GM19240 (cell line): ENCODE measurements at regions not wholly inside any gene's neighbourhood (a gene's known extent, or its start where the extent isn't known, plus 50 kb on each side); places are given as distances from the start of the nearest gene placed in this dataset.

Experiments used
- DNase-seq: peaks from one replicate; pipeline ENCODE4 v3.0.0; 2011; ENCODE audit warnings: low spot score; ENCODE audit not compliant: insufficient read length

DNA sequence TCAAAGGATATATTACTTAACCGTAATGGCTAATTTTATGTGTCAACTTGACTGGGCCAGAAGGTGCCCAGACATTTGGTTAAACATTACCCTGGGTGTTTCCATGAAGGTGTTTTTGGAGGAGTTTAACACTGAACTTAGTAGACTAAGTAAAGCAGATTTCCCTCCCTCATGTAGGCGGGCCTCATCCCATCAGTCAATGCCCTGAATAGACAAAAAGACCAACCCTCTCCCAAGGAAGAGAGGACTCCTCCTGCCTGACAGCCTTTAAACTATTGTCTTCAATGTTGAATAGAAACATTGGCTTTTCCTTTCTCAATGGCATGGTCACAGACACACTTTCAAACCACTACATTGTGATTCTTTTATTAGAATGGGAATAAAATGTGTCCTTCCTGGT is 121.9 kb downstream of the SETD4 start:
- DNase-seq, result no peak

DNA sequence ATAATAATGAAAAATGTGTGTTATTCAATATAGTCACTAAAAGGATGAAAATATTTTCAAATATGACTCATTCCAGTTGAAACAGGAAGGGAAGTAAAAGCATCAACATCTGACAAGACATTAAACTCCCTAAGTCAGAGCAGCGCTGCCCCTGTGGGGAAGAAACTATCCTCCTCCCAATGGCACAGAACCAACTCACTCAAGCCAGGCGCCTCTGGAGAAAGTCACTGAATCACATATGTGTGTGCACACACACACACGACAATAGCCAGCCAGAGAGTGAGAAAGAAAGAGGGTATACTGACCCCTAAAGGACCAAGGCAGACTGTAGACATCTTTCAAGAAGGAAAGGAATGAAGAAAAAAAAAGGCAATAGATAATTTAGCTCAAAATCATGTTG is 126.9 kb downstream of the SETD4 start:
- DNase-seq, result no peak

DNA sequence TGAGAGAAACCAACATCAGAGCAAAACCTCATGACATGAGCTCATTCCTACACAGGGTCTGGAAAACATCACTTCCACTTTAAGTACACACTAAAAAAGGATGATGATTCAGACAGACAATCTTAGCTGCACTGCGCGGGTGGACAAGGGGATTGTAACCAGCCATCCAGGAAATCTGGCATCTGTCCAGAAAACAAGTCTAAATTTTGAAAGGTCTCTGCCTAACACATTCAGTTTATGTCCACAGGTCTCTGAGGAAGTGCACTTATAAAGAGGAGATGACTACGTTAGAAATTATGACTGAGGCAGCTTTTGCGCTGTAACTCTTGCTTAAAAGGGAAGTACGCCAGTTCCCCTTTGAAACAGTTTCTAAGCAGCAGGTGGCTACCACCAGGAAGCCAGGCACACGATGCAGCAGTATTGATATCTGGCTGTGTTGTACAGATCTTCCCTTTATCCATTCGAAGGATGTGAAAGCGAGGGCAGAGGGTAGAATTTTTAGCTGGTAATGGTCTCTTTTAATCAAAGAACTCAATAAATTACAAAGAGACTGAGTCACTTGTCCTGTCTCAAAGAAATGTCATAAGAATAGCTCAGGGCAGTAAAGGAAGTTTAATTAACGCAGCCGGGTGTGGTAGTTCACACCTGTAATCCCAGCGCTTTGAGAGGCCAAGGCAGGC is 128.0 kb downstream of the SETD4 start:
- peak; percentile 38 for DNase-seq

DNA sequence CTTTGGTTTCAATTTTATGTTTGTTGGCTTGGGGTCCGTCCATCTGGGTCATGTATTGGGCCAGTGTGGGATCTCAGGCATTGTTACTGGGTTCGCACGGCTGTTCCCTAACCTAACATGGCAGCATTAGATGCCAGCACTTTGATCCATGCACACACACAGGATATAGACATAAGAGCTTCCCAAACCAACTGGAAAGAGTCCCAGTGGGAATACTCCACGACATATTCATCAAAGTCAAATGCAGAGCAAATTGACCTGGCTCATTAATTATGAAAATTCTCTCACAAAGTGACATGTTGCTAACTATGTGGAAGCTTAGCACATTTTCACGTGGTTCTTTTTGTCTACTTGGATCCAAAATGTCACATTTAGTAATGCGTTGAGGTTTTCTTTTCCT is 130.4 kb downstream of the SETD4 start:
- DNase-seq, result no peak

DNA sequence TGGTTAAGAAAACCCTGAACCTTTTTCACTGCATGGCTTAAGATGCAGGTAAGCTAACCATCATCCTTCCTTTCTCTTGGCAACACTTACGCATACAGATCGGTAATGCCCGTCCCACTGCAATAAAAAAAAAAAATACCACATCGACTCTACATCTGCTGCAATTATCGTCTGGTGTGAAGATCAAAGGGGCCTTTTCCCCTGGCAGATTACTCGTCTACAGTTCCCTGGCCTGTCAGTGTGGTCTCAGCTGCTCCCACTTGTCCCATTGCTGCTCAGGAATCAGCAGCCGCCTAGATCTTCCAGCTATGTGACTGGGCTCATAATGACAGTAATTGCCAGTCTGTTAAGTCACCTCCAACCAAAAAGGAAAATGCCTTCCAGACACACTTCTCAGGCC is 133.1 kb downstream of the SETD4 start:
- DNase-seq, result no peak

DNA sequence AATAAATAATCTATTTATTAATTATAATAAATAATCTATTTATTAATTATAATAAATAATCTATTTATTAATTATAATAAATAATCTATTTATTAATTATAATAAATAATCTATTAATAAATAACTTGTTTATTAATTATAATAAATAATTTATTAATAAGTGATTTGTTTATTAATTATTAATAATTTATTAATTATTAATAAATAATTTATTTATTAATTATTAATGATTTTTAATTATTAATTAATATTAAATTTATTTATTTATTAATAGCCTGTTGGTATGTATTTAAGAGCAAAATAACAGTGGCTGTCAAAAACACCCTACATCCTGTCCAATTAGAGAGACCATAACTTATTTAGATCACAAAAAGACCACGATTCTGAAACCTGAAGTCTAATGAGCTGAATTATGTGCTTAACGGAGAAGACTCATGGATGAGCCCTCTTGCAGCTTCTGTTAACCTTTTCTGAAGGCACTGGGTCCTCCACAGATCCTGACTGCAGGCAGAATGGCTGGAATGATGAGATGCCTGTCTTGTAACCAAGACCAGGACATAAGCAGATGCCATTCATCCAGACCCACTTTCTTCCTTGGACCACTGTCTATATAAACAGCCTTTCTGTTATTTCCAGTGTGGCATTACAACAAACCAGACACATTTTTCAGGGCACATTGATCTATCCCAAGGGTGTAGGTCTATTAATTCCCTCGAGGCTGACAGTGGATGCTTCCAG is 134.2 kb downstream of the SETD4 start:
- DNase-seq, result no peak

DNA sequence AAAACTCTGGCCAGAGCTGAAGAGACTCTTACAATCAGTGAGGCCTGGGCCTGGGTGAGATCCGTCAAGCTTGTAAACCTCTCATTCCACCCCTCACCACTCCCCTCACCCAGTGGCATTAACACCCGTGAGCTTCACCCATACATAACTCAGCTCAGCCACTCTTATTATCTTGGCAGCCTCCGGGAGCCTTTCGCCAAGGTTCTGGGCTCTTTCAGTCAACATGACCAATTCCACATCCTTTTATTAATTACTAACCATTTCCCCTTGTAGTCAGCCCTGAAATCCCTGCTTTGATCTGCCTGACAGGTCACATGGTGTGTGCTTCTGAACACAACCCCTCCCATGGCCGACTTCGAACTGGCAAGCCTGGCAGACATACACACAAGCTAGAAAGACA is 134.8 kb downstream of the SETD4 start:
- DNase-seq, result no peak

DNA sequence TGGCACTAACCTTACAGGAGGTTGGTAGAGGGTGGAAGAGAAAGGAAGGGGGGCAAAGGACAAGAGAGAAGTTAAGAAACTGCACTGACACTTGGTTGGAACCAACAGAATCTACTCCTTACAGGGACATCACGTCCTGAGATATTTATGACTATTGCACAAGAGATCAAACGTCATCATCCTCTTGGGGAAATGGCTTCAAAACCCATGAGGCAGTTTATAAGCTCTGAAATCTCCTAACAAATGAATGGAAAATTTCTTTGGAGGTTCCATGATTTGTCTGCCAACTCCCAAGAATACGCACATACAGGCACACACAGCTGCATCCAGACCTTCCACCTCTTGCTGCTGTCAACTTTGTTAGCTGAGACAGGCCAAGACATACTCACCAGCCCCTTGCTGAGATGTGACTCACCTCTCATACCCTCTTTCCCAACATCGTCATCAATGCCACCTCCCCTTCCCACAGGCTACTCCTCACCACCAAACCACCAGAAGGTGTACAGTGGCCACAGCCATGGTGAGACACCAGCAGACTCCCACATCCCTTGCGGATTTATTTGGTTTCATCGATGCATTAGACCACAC is 135.5 kb downstream of the SETD4 start:
- DNase-seq, result no peak

DNA sequence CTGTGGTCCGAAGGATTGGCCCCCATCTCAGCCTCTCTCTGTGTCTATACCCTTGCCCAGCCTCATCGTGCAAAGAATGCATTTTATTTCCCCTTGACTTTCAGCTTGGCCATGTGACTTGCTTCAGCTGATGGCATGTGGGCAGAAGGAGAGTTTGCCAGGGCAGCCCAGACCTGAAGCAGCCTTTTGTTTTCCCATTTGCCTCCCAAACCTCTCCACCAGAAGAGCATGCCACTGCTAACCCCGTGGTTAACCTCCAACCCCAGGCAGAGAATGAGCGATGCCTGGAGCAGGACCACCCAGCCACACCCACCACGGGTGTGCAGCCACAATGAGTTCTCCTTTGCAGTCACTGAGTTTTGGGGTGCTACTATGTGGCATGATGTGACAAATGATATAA is 136.4 kb downstream of the SETD4 start:
- DNase-seq, result no peak

DNA sequence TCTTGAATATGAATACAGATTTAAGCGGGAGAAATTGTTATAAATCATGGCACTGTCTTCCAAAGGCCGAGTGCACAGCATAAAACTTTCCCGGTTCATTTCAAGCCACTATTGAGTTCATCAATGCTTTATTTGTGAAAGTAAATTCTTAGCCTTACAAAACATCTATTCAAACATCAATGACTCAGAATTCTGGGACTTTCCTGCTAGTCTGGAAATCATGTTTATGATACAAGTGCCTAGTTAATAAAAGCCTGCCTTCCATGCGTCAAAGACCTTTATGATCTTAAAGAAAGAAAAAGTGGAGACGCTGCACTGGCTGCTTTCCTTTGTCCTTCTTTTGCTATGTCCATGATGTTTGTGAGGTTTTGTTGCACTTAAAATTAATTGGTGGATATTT is 137.7 kb downstream of the SETD4 start:
- no peak for DNase-seq

DNA sequence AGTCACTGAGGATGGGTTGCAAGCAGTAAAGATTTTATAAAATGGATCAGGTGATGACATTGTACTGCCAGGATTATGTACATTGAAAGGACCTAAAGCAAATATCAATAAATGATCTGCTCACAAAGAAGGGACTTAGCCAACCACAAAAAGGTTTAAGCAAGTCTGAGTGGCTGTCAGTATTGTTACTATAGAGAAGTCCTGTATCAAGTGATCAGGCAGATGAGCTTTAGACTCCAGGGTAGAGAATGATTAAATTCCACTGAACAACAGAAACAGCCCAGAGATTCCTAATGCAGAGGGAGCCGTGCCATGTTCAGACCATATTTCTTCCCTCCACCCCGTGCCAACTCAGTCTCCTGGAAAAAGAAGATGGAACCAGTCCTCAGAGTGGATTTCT is 138.9 kb downstream of the SETD4 start:
- DNase-seq, result no peak

DNA sequence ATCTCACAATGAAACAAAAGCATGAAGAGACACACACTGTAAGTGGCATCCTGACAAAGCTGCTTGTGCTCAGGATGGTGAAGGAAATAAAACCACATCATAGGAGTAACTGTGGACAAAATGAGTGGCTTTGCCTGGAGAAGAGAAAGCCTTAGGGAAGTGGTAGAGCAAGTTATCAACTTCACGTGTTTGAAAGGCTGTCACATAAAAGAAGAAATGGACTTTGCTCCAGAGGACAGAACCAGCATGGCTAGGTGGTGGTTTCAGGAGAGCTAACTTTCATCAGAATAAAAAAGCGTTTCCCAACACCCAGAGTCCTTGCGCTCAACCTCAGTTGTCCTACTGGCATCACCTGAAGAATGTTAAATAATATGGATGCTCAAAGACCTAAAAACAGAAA is 139.9 kb downstream of the SETD4 start:
- no peak for DNase-seq

DNA sequence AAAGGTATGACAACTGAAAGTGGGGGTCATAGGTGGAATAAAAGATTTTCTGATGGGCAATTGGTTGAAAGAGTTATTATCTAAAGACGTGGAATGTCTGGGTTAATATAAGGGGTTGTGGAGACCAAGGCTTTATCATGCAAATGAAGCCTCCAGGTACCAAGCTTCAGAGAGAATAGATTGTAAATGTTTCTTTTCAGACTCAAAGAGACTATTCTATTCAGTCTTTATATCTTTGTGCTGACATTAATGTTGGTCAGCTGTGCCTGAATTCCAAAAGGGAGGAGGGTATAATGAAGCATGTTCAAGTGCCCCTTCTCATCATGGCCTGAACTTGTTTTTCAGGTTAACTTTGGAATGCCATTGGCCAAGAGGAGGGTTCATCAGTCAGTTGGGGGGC is 145.3 kb downstream of the SETD4 start:
- no peak for DNase-seq

DNA sequence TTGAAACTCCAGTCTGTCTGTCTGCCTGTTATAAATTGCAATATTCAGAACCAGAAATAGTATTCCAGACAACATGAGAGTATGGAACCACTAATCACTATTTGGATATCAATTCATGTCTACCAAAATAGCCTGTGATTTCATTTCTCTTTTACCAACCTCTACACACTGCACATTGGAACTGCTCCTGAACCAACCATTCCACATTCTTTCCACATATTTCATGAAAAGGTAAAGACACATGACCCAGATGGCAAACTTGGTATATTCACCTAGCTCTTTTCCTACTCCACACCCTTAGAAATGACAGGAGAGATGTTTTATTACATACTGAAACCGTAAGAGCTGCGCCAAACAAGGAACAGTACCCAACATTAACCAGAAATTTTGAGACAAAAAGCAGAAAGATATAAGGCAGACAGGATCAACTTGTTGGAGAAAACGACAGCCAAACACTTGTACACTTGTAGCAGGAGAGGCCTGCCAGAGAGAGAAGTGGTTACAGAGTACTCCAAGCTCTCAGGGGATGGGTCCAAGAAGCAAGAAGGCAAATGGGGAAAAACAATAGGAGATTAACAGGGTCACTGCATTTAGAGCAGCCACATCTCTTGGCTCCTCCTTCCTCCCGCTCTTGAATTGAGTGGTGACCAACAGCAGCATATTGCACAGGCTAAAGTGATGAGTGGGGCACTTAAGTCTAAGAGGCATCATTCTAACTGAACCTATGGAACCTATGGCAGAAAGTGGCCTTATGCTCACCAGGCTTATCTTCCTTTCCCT is 148.7 kb downstream of the SETD4 start:
- DNase-seq, result no peak

DNA sequence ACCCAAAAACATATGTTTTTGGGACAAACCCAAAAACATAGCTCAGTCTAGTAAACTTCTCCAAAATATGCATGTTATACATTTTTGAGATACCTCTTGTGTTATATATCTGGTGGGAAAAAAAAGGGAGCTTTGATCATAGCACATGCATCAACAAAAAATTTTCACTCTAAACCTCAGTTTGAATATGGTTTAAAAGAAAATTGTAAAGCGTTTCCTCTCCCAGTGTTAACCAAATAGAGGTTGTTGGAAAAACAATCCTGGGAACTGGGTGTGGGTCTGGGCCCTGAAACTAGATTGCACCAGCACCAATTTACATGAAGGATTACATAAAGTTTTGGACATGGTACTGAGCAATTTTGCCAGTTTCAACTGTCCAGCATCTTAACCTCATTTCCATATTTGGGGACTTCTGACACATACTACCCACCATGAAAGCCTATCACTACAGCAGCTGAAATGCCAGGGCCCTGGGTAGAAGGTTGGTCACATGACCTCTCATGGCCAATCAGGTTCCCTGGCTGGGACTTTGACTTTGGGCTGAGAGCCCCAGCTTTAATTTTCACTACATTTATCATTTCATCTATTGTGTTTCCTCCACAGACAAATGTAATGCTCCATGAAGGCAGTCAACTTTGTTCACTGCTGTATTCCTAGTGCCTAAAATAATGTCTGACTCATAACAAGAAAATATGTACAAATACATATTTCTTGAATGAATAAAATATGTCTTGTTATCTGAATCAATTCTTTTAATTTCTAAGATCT is 150.7 kb downstream of the SETD4 start:
- DNase-seq, result no peak

DNA sequence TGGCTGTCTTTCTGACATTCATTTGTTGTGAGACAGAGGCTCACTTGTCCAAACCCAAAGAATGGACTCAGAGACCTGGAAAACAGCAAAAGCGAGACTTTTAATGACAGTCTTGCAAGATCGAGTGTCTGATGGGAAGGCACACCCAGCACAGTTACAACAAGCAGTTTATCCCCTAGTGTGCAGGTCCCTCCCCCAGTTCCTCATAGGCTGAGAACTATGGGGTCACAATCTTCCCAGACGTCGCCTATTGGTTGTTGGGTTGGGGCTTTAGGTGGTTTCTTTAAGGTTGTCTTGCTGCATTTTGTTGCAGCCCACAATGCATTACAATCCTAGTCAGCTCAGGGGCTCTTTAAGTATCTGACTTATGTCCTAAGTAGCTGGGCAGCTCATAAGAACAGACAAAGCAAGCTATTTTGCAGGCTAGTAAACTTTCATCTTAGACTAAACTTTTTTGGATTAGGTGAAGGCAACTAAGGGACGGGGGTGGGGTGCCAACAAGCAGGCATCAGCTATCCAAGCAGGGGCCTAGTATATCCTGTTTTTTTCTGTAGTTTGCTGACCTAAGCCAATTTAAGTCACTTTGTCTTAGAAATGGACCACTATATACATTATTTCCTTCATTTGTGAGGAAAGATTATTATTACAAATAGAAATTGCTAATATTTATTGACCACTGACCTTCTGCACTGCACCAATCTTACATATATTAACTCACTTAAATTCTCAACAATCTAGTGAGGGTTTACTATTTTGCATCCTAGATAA is 151.8 kb downstream of the SETD4 start:
- no peak for DNase-seq

DNA sequence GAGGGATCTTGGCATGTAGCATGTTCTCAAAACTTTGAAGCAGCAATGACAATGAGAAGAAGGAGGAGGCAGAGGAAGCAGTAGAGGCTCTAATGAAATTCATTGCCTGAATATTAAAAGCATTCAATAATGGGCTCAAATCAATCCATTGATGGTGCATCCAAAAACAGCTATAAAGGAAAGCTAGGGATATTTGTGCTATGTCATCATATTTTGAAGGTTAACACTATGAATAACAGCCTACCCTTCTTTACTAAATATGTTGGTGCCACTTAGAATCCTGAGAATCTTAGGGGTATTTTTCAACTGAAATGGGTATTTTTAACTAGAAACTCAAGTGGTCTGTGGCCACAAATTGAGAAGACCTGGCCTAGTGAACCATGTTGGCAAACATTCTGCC is 153.7 kb downstream of the SETD4 start:
- no peak for DNase-seq

DNA sequence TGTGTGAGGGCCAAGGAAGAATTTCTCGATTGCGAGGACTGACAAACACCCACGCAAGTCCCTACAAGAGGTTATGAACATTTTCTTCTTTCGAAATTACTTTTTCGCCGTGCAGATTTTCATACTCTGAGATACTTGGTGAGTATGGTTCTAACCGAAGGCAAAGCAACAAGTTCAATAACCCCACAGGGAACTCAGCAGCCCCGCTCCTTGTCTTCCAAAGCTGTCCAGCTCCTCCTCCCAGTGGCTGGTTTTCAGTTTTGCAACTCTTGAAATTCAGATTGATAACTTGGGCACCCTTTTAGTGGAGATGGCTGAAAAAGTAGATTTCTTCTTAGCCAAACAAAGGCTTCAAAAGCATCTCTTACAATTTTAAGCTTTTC is 154.4 kb downstream of the SETD4 start:
- no peak for DNase-seq

DNA sequence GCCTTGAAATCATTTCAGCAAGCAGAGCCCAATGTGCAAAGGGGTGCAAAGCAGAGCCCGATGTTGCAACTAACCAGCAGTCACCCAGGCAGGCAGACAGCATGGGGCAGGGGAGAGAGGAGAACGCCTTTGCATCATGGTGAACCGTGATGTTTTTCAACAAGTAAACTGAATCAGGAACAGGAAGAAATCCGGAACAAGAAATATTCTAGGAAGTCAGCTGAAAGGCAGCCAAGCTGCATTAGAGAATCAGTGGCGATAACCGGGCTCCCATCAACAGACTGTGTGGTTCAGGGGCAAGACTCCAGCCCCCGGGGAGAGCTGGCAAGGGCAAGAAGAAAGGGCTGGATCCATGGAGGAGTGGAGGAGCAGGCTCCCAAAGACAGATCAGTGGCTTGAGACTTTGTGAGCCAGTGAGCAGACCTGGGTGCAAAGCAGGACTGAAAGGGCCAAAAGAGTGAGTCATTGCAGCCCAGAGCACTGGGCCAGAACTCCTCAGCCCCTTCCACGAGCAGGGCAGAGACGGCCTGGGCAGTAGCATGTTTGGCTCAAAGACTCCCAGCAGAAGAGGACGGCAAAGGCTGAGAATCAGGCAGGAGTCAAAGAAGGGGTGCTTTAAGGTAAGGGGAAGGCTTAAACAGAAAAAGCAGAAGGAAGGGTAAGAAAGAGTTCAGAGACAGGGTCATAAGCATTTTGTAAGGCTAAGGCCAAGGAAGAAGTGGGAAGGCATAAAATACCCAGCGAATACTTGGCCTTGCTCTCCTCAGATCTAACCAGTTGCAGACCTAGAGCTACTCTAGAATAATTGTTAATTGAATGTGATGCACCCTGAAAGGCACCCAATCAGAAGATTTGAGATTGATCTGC is 155.0 kb downstream of the SETD4 start:
- no peak for DNase-seq

DNA sequence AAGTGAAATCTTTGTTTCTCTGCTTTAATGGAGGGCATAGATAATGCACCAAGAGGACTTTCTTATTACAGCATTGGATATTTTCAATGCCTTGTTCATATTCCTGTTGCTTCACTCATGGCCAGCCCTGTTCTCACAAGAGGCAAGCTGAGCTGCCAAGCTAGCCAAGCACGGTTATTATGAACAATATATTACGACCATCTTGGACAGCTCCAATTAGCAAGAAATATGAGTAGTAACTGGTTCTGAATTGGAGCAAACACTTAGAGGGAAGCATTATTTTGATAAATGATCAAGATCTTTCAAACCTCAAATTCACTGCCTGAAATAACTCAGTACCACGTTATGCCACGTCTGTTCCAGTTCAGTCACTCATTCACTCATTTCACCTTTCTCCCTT is 159.8 kb downstream of the SETD4 start:
- no peak for DNase-seq
